ENCODE measurements at regions not wholly inside any gene's neighbourhood (a gene's known extent, or its start where the extent isn't known, plus 50 kb on each side); places are given as distances from the start of the nearest gene placed in this dataset.
"Not testable (repeated sequence)": the region's sequence is repeated elsewhere in the genome, so short reads cannot be mapped to it uniquely, and the experiment has no call there.

- not testable (repeated sequence) for DNase-seq (ENCODE audit: low spot score)
These were observed 193.6 kb downstream of the FAM72C start for GRCh38 chr1:143778178-143778577.

GRCh38 chr1:143764831-143765230 lies 207.0 kb downstream of the FAM72C start:
- not testable (repeated sequence) for DNase-seq (ENCODE audit: low spot score)

- not testable (repeated sequence) for DNase-seq (ENCODE audit: low spot score)
These were observed 211.4 kb downstream of the FAM72C start for GRCh38 chr1:143760366-143760765.

GRCh38 chr1:143755961-143756360 lies 215.8 kb downstream of the FAM72C start:
- not testable (repeated sequence) for DNase-seq (ENCODE audit: low spot score)

- DNase-seq (ENCODE audit: low spot score) = no peak
These were observed 222.9 kb downstream of the FAM72C start for GRCh38 chr1:143748906-143749305.

- DNase-seq (ENCODE audit: low spot score) = no peak
These were observed 235.2 kb downstream of the FAM72C start for GRCh38 chr1:143736562-143736961.

- DNase-seq (ENCODE audit: low spot score) = no peak
These were observed 235.9 kb downstream of the FAM72C start for GRCh38 chr1:143735764-143736461.

GRCh38 chr1:143734261-143734660 lies 237.5 kb downstream of the FAM72C start:
- DNase-seq (ENCODE audit: low spot score) = not testable (repeated sequence)

GRCh38 chr1:143730890-143731289 lies 240.9 kb downstream of the FAM72C start:
- DNase-seq (ENCODE audit: low spot score) = not testable (repeated sequence)

- not testable (repeated sequence) for DNase-seq (ENCODE audit: low spot score)
These were observed 242.2 kb downstream of the FAM72C start for GRCh38 chr1:143729449-143730111.

GRCh38 chr1:143728802-143729448 lies 242.9 kb downstream of the FAM72C start:
- DNase-seq (ENCODE audit: low spot score) = not testable (repeated sequence)

- DNase-seq (ENCODE audit: low spot score) = no peak
These were observed 244.5 kb downstream of the FAM72C start for GRCh38 chr1:143727263-143727662.

- no peak for DNase-seq (ENCODE audit: low spot score)
These were observed 250.8 kb downstream of the FAM72C start for GRCh38 chr1:143721024-143721373.

GRCh38 chr1:143720087-143721023 lies 251.4 kb downstream of the FAM72C start:
- no peak for DNase-seq (ENCODE audit: low spot score)

- DNase-seq (ENCODE audit: low spot score) = no peak
These were observed 253.3 kb downstream of the FAM72C start for GRCh38 chr1:143718524-143718923.

- no peak for DNase-seq (ENCODE audit: low spot score)
These were observed 253.8 kb downstream of the FAM72C start for GRCh38 chr1:143718021-143718420.

- DNase-seq (ENCODE audit: low spot score) = no peak
These were observed 254.4 kb downstream of the FAM72C start for GRCh38 chr1:143717434-143717833.

GRCh38 chr1:143714913-143715312 lies 256.9 kb downstream of the FAM72C start:
- not testable (repeated sequence) for DNase-seq (ENCODE audit: low spot score)

- DNase-seq (ENCODE audit: low spot score) = not testable (repeated sequence)
These were observed 262.1 kb downstream of the FAM72C start for GRCh38 chr1:143709606-143710259.

- not testable (repeated sequence) for DNase-seq (ENCODE audit: low spot score)
These were observed 269.0 kb downstream of the FAM72C start for GRCh38 chr1:143702739-143703138.

GRCh38 chr1:143699731-143700130 lies 272.1 kb downstream of the FAM72C start:
- no peak for DNase-seq (ENCODE audit: low spot score)

All from D341Med (cell line).